GM12873 (cell line): ENCODE measurements at regions not wholly inside any gene's neighbourhood (a gene's known extent, or its start where the extent isn't known, plus 50 kb on each side); places are given as distances from the start of the nearest gene placed in this dataset.

Experiments used
- TF ChIP-seq, protein P1 (sequence below): IDR thresholded peaks from 2 replicates; pipeline ENCODE4 v1.5.1; 2012; ENCODE audit warnings: low read depth, mild to moderate bottlenecking, moderate library complexity, low read length, control low read depth; ENCODE audit not compliant: insufficient read depth; ENCODE audit errors: missing control alignments

DNA sequence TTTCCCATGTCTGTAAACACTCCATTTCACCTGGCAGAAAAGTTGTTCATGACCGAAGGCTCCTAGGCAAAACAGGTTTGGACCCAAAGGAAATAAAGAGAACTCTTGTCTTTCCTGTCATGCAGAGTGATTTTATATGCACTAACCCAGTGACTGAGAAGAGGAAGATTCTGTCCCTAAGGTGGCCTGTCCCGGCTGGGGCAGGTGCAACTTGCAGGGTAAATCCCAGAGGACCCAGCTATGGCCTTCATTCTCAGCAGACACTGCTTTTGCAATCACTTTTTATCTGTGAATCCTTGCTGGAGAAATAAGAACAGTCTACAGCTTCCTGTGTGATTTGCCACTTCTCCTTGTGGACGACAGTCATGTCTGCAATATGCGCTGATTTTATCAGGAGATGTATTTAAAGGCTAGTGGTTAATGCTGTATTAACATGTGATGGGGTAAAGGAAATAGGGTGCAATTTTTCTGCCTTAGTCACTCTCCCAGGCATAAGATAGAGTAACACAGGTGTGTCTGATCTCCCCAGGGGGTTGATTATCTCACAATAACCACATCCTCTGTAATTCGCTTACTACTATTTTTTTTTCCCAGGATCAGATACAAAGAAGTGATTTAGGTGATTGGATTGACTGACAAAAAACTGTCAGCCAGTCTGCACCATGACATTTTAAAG is 696.8 kb upstream of the SOX9 start:
- TF ChIP-seq, protein P1, sequence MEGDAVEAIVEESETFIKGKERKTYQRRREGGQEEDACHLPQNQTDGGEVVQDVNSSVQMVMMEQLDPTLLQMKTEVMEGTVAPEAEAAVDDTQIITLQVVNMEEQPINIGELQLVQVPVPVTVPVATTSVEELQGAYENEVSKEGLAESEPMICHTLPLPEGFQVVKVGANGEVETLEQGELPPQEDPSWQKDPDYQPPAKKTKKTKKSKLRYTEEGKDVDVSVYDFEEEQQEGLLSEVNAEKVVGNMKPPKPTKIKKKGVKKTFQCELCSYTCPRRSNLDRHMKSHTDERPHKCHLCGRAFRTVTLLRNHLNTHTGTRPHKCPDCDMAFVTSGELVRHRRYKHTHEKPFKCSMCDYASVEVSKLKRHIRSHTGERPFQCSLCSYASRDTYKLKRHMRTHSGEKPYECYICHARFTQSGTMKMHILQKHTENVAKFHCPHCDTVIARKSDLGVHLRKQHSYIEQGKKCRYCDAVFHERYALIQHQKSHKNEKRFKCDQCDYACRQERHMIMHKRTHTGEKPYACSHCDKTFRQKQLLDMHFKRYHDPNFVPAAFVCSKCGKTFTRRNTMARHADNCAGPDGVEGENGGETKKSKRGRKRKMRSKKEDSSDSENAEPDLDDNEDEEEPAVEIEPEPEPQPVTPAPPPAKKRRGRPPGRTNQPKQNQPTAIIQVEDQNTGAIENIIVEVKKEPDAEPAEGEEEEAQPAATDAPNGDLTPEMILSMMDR: no peak

DNA sequence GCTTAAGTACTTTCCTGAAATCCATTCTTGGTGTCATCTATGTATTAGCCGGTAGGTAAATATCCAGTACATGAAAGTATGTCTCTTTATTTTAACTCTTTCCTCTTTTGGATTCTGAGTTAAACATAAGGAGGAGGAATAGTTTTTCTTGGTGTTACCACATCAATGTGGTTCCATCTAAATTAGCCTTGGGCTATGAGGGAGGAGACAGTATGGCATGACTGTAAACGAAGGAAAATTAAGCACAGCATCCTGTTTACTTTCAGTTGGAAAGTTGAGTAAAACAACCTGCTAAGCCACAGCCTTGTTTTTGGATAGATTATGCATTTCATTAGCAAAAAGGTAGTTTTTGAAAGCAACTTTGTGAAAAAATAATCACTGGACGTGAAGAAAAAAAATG is 693.0 kb upstream of the SOX9 start:
- TF ChIP-seq, protein P1: no peak

DNA sequence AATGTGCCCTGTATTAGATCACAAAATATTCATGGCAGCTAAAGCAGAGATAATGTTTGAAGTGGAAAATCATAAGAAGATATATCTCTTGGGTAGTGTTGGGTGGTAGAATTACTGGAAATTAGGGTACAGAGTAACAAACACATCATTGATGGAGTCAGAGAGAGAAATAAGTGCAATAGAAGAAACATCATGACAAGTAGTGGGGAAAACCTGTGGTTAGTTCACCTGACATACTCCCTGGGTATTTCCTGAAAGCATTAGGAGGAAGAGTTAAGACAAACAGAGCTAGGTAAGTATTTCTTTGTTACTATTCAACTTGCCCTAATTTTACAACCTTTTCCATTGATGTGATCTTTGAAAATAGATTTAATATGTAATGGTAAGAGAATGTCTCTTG is 691.9 kb upstream of the SOX9 start:
- TF ChIP-seq, protein P1: no peak

DNA sequence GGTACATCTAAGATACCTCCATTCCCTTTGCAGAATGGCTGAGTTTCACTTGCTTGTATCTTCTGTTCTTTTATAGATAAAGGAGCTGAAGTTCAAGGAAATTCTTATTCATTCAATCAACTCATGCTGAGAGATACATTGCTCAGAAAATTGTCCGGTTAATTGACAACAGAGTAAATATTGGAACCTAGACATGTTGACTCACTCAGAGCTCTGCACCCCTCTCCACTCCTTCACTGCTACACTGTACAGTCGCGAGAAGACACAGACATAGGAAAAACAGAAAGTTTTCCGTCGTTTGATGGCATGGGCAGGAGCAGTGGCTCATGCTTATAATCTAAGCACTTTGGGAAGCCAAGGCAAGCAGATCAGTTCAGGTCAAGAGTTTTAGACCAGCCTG is 690.5 kb upstream of the SOX9 start:
- TF ChIP-seq, protein P1: no peak

DNA sequence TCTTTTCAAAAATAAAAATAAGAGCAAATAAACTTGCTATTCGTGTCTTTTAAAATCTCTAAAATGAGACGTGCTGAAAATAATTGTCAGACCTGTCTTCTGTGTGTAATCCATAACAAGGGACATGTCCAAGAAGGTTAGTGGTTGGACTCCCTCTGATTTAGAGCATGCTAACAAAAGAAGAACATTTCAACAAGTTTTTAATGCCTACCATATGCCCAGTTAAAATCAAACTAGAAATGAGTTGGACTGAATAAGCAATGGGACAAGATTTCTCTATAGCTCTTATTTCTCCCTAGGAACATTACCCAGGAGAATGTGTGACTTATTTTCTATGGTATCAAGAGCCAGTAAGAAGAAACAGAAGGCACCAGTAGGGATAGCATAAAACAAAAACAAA is 689.7 kb upstream of the SOX9 start:
- TF ChIP-seq, protein P1: no peak

DNA sequence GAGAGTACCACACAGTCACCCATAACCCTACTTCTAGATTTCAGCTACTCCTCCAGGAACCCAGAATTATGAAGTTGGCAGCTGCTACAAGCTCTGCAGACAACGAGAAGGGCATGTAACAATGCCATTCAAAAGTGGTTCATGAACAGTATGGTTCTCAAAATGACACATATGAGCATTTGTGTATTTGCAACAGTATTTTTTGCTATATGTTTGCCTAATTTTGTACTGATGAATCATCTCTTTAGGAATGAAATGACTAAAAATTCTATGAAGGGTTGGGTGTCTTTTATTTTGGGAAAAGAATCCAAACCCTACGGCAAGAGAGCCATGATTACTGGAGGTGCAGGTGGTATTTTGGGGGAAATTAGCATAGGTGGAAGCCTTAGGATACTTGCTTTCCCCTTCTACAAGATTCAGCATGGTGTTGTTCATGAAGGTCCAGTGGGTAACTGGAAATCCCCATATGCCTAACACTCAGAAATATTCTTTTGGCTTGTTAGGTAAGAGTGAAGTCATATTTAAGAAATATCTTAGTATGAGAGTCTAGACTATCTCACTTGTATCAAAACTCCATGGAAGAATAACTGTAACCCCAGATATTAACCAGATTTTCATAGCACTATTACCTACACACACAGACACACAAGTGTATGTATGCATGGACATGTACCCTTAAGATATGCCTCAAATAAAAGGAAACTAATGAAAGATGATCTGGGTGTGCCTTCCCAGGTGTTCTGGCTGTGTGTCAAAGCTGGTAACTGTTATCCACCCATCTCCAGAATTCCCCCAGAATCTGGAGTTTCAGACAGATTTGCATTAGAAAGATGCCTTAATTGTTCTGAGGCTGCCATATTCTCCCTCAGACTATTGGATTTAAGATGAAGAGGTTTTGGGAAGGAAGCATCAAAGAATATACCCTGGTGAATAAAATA is 688.2 kb upstream of the SOX9 start:
- TF ChIP-seq, protein P1: no peak

DNA sequence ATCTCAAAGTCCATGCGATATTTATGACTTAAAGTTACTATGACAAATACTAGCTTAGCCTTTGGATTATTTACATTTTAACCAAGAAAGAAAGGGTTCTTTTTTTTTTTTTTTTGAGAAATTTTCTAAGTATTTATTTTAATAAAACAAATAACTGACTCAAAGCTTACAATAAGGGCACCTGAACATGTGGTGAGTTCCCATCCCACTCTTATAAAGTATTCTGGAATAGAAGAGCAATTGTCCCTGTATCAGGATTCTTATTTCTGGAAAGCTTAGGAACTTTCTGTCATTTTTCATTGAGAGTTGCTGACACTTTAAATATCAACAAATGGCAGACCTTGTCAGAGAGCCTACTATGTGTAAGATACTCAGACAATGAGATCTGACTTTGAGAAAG is 686.1 kb upstream of the SOX9 start:
- TF ChIP-seq, protein P1: no peak
